ENCODE measurements at regions not wholly inside any gene's neighbourhood (a gene's known extent, or its start where the extent isn't known, plus 50 kb on each side); places are given as distances from the start of the nearest gene placed in this dataset.
"Not testable (repeated sequence)": the region's sequence is repeated elsewhere in the genome, so short reads cannot be mapped to it uniquely, and the experiment has no call there.

DNA sequence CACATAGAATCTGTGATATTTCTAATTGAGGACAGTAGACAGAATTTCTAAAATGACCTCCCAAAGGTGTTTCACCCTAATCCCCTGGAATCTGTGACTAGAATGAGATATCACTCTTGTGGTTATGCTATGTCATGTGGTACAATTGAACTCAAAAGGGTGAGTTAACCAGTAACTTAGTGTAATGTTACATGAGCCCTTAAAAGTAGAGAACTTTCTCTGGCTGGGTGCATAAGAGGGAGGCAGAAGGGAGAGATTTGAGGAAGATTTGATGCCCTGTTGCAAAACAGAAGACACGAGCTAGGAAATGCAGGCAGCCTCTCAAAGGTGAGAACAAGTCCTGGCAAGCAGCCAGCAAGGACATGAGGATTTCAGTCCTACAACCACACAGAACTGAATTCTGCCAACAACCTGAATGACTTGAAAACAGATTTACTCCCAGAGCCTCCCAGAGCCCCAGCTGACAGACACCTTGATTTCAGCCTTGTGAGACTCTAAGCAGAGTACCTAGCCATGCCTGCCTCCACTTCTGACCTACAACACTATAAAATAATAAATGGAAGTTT lies 160.3 kb downstream of the MTHFS start:
- Histone ChIP-seq H3K4me3 (no peak overlapping the region), H3K27ac (no peak overlapping the region)
- TF ChIP-seq, protein P1, sequence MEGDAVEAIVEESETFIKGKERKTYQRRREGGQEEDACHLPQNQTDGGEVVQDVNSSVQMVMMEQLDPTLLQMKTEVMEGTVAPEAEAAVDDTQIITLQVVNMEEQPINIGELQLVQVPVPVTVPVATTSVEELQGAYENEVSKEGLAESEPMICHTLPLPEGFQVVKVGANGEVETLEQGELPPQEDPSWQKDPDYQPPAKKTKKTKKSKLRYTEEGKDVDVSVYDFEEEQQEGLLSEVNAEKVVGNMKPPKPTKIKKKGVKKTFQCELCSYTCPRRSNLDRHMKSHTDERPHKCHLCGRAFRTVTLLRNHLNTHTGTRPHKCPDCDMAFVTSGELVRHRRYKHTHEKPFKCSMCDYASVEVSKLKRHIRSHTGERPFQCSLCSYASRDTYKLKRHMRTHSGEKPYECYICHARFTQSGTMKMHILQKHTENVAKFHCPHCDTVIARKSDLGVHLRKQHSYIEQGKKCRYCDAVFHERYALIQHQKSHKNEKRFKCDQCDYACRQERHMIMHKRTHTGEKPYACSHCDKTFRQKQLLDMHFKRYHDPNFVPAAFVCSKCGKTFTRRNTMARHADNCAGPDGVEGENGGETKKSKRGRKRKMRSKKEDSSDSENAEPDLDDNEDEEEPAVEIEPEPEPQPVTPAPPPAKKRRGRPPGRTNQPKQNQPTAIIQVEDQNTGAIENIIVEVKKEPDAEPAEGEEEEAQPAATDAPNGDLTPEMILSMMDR (IDR thresholded peaks at IDR 0.05) = no peak
- no peak for DNase-seq (ENCODE audit: low spot score)

DNA sequence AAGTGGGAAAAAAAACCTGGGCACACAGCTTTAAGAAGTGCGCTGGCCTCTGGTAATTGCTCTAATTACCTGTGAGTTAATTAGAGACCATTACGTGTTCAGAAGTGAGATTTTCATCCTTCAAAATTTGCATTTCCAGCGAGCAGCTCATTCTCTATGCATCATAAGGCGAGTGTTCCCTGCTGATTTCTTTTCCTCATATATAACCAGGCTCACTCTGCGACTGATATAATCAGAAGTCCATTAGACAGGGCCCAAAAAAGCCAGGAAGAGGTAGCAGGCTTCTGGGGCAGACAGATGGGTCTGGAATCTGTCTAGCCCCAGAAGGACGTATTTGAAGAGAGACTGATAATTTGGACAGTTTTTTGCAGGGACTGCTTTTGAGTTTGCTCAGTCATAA lies 158.7 kb downstream of the MTHFS start:
- no peak for DNase-seq (ENCODE audit: low spot score)
- Histone ChIP-seq H3K27ac (no peak overlapping the region), H3K4me3 (no peak overlapping the region)
- TF ChIP-seq, protein P1 (IDR thresholded peaks at IDR 0.05) = no peak

DNA sequence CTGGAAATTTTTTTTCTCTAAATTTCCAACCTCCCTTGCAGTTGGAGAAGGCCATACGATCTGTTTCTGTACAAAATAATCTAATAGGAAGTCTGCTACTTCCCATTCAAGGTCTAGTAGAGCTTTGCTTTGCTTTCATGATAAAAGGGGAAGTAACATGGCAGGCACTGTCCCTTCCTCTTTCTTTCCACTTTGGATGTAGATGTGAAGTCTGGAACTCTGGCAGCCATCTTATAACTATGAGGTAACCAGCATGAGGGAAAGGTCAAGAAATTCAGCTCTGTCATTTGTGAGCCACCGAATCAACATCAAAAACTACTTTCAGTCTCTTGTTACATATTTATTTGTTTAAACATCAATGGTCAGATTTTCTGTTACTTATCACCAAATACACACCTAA lies 156.3 kb downstream of the MTHFS start:
- TF ChIP-seq, protein P1 (IDR thresholded peaks at IDR 0.05) = no peak
- no peak overlapping the region for H3K27ac ChIP-seq
- no peak overlapping the region for H3K4me3 ChIP-seq

DNA sequence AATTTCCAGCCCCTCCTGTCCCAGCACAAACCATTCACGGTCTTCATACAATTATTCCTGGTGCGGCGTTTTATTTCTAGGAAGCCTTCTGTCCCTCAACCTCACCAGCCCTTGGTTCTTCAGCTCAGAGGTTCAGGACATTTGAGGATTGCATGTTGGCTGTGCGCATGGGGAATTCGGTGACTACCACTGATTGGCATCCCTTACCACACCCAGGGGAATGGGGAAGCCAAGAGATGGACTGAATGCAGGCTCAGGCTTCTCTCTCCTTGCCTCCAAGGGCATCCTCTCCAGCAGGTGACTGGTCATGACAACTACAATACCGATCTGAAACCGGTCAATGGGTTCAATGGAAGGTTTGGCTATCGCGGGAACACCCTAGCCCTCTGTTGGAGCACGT lies 153.8 kb downstream of the MTHFS start:
- DNase-seq (ENCODE audit: low spot score) = no peak
- TF ChIP-seq, protein P1 (IDR thresholded peaks at IDR 0.05) = no peak
- no peak overlapping the region for H3K4me3 ChIP-seq
- no peak overlapping the region for H3K27ac ChIP-seq

More for the DNA sequence above, 156.3 kb downstream of the MTHFS start:
- no peak for DNase-seq (ENCODE audit: low spot score)

DNA sequence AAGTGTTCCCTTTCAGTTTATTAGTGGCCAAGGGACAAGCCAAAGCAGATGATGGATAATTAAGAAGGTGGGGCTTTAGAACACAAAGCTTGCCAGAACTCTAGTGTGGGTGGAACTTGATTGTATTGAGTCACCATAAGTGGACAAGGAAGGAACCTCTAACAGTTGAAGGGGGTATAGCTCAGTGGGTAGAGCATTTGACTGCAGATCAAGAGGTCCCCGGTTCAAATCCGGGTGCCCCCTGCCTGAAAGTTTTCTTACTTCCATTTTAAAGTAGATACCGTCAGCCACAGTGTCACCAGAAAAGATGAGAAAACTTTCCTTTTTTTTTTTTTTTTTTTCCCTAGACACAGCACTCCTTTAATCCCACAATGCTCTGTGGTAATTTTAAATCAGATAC lies 152.3 kb downstream of the MTHFS start:
- not testable (repeated sequence) for DNase-seq (ENCODE audit: low spot score); H3K4me3 ChIP-seq; H3K27ac ChIP-seq

DNA sequence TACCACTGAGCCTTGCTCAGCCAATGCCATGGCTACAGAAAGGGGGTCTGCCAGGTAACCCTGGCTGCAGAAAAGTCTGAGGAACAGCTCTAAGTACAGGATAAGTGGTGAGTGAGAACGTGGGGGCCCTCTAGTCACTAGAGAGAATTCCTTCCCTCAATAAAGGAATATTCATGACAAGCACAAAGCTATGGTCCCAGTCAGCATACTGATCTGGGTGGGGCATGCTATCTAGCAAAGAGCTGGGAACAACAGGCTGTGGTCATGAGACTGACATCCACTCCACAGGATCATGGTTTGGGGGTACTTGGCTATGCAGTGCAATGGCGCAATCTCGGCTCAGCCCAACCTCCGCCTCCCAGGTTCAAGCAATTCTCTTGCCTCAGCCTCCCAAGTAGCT lies 140.4 kb downstream of the MTHFS start:
- H3K27ac ChIP-seq = no peak overlapping the region
- TF ChIP-seq, protein P1 (IDR thresholded peaks at IDR 0.05) = no peak
- no peak for DNase-seq (ENCODE audit: low spot score)
- H3K4me3 ChIP-seq = no peak overlapping the region

DNA sequence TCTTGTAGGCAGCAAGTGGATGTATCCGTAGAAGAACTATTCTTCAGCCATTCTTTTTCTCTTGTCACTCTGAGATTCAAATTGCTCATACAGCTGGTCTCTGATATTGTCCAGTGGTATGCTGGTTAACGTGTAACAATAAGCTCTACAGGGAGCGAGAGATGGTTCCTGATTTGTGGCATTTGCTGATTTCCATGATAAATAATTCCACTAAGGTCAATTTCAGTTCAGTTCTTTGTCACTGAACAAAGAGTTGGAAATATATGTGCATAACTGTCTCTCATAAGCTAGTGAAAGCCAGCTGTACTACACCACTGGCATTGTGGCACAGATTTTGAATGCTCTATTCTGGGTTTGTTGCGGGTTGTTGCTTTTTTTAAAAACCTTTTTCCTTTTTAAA lies 131.7 kb downstream of the MTHFS start:
- Histone ChIP-seq H3K4me3 (no peak overlapping the region), H3K27ac (no peak overlapping the region)
- no peak for DNase-seq (ENCODE audit: low spot score)
- TF ChIP-seq, protein P1 (IDR thresholded peaks at IDR 0.05) = no peak

DNA sequence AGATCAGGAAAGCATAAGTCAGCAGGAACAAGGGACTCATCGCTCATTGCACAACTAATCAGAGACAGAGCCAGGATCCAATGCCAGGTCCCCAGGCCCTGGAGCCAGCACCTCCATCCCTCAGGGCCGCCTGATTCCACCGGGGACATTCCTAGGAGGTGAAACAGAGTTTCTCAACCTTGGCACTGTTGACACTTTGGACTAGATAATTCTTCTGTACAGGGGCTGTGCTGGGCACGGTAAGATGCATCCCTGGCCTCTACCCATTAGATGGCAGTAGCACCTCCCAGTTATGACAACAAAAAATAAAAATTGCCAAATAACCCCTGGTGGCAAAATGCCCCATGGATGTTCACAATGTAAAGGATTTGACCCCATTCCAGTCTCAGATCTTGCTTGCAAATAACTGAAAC lies 127.7 kb downstream of the MTHFS start:
- TF ChIP-seq, protein P1 (IDR thresholded peaks at IDR 0.05) = no peak
- no peak for DNase-seq (ENCODE audit: low spot score)
- H3K4me3 ChIP-seq = no peak overlapping the region
- no peak overlapping the region for H3K27ac ChIP-seq
